Transverse colon (tissue), 4 donors: ENCODE measurements at regions not wholly inside any gene's neighbourhood (a gene's known extent, or its start where the extent isn't known, plus 50 kb on each side); places are given as distances from the start of the nearest gene placed in this dataset.

Experiments used
- DNase-seq: peaks from one replicate; pipeline ENCODE4 v3.0.0-alpha.2; 2019
- H3K27ac ChIP-seq, 4 donors: fragments of 200-600 bp; sonication (generic); 2 replicates each; pipeline ENCODE4 v1.5.1; 2016 to 2018; ENCODE audit warnings: inconsistent platforms in 4 of 4
- H3K27me3 ChIP-seq: fragments of 200-600 bp; sonication (generic); 2 replicates; pipeline ENCODE4 v1.5.1; 2017; ENCODE audit warnings: inconsistent platforms
- H3K36me3 ChIP-seq, 4 donors: fragments of 200-600 bp; sonication (generic); 2 replicates each; pipeline ENCODE4 v1.5.1; 2017 to 2019; ENCODE audit warnings: inconsistent platforms in 4 of 4
- H3K4me1 ChIP-seq, 4 donors: fragments of 200-600 bp; sonication (generic); 2 replicates each; pipeline ENCODE4 v1.5.1; 2017 to 2020; ENCODE audit warnings: inconsistent platforms in 4 of 4
- H3K4me3 ChIP-seq, 4 donors: fragments of 200-600 bp; sonication (generic); 1 replicate in 1 of 4; 2 replicates in 3 of 4; pipeline versions ENCODE4 v1.5.1 to v1.6.1; 2017 to 2019; ENCODE audit warnings: inconsistent platforms in 4 of 4
- H3K9me3 ChIP-seq, 2 donors: fragments of 200-600 bp; sonication (generic); 2 replicates each; pipeline ENCODE4 v1.5.1; 2017 to 2019; ENCODE audit warnings: inconsistent platforms in 2 of 2
- EP300 ChIP-seq: sonication (generic); formaldehyde crosslinking; IDR thresholded peaks from one replicate; pipeline ENCODE4 v1.6.1; 2017; ENCODE audit warnings: antibody characterized with exemption, low read depth
- POLR2A ChIP-seq: fragments of 450-650 bp; IDR thresholded peaks from one replicate; pipeline ENCODE4 v1.6.1; 2016; ENCODE audit warnings: antibody characterized with exemption, mild to moderate bottlenecking, moderate library complexity
- POLR2AphosphoS5 ChIP-seq, 3 donors: sonication (generic); formaldehyde crosslinking; IDR thresholded peaks; one replicate each; pipeline ENCODE4 v1.6.1; 2016; ENCODE audit warnings: antibody characterized with exemption in 3 of 3
- WGBS, 2 donors: methylation state at CpG; one replicate each; pipeline ENCODE4 v1.1.5; 2018; ENCODE audit warnings: low coverage in 1 of 2; 5-methylcytosine and 5-hydroxymethylcytosine counted together
- in situ Hi-C, 4 donors: fragments of 200-750 bp; cut with MboI; loops; one replicate each; pipeline versions ENCODE4 v1.15.0 to v1.15.1; 2017; ENCODE audit warnings: low sequenced_read_pairs in 3 of 4, low pct_ligation_motif_present in 1 of 4, low pct_unique_long_range_greater_than_20kb in 1 of 4
- intact Hi-C: fragments of 100-400 bp; cut with DNase I; formaldehyde crosslinking; loops from one replicate; pipeline ENCODE4 v1.15.1; 2023; ENCODE audit warnings: low total_unique reads
- TF ChIP-seq, protein P1 (sequence below), 5 experiments: fragments of 200-600 bp in 3 of 5; fragments of 450-650 bp in 2 of 5; sonication (generic) in 3 of 5; IDR thresholded peaks; 1 replicate in 2 of 5; 2 replicates in 3 of 5; pipeline ENCODE4 v1.5.1; 2016 to 2017; ENCODE audit warnings: antibody characterized with exemption in 5 of 5, inconsistent platforms in 3 of 5, mild to moderate bottlenecking in 2 of 5, moderate library complexity in 1 of 5

GRCh38 chr5:73395256-73395655 is 53.3 kb downstream of the FOXD1 start:
- no peak for TF ChIP-seq POLR2A
- H3K36me3 ChIP-seq, result no peaks in the 10 kb centered on the region
- in situ Hi-C loops, result no loop called here
- no peak overlapping the region for H3K27ac ChIP-seq
- no peaks in the 10 kb centered on the region for H3K9me3 ChIP-seq
- no peak overlapping the region for H3K4me3 ChIP-seq
- H3K27me3 ChIP-seq, result peaks cover 3% of the 10 kb centered on the region
- H3K4me1 ChIP-seq, result peaks cover 0 to 16% (median 10%) of the 10 kb centered on the region in 4 donors
- intact Hi-C loops, result no loop called here
- DNase-seq, result no peak

DNA sequence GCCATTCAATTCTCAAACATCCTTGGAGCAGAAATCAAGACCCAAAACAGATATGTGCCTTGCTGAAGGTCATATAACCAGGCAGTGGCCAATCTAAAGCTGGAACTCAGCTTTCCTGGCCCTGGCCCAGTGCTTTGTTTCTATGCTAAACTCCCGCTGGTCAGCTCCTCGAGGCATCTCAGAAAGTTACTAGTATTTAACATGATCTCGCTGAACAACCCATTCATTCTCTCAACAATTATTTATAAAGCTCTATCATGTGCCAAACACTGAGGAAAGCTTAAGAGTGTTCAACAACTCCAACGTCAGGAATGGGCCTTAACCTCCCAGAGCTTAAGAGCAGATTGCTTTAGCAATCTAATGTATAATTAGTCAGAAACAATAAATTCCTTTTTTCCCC is 54.0 kb downstream of the FOXD1 start:
- intact Hi-C loops (no loop called here), in situ Hi-C loops (no loop called here)
- TF ChIP-seq EP300, result no peak
- TF ChIP-seq POLR2A, result no peak
- TF ChIP-seq POLR2AphosphoS5 (IDR thresholded peaks at IDR 0.05), result no peak
- TF ChIP-seq, protein P1, sequence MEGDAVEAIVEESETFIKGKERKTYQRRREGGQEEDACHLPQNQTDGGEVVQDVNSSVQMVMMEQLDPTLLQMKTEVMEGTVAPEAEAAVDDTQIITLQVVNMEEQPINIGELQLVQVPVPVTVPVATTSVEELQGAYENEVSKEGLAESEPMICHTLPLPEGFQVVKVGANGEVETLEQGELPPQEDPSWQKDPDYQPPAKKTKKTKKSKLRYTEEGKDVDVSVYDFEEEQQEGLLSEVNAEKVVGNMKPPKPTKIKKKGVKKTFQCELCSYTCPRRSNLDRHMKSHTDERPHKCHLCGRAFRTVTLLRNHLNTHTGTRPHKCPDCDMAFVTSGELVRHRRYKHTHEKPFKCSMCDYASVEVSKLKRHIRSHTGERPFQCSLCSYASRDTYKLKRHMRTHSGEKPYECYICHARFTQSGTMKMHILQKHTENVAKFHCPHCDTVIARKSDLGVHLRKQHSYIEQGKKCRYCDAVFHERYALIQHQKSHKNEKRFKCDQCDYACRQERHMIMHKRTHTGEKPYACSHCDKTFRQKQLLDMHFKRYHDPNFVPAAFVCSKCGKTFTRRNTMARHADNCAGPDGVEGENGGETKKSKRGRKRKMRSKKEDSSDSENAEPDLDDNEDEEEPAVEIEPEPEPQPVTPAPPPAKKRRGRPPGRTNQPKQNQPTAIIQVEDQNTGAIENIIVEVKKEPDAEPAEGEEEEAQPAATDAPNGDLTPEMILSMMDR (IDR thresholded peaks at IDR 0.05), result no peak
- Histone ChIP-seq H3K27me3 (peaks cover 3% of the 10 kb centered on the region), H3K9me3 (no peaks in the 10 kb centered on the region), H3K4me1 (peaks cover 0 to 16% (median 10%) of the 10 kb centered on the region in 4 donors), H3K4me3 (no peak overlapping the region), H3K36me3 (no peaks in the 10 kb centered on the region), H3K27ac (no peak overlapping the region)
- no peak for DNase-seq
- WGBS, 2 donors, result 80 to 83% methylated on average over 3 to 4 of the region's 4 CpGs

DNA sequence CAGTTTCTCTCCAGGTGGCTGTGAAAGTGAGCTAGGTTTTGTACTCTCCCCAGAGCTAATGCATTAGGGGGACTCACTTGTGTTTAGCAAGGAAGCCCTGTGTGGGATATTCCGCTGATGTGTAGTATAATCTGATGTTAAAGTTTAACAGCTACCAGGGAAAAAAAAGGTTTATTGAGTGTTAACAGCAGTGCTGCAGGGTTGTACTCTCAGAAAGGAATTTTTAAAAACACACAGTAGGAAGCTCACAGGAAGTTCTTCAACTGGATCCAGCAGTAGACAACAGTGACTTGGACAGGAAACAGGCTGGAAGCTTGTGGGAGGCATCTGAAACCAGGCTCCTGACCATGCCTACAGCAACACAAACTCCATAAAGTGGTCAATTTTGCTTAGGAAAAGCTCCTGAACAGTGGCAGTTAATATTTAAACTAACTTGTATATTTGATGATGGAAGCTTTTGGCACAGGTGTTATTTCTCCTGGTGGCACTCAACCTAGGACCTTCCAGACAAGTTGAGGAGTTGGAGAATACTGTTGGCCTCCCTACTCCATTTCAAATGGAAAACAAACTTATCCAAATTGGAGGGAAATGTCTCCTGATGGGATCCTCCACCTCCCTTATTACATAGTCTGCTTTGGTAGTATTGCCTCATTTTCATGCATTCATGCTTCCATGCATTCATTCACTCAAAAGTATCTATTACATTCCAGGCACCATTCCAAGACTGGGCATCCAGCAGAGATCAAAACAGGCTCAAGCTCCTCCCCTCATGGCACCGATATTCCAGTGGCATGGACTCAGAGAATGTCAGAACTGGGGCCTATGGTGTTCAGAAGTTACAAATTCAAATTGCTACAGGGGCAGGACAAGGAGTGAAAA is 54.7 kb downstream of the FOXD1 start:
- Histone ChIP-seq H3K27me3 (peaks cover 3% of the 10 kb centered on the region), H3K36me3 (no peaks in the 10 kb centered on the region), H3K4me1 (peaks cover 0 to 16% (median 10%) of the 10 kb centered on the region in 4 donors), H3K27ac (peak overlapping the region in 3 of 4 donors; percentile 6 to 60 (median 57)), H3K9me3 (no peaks in the 10 kb centered on the region), H3K4me3 (no peak overlapping the region)
- in situ Hi-C loops, result no loop called here
- intact Hi-C loops, result no loop called here
- TF ChIP-seq EP300 (no peak), POLR2AphosphoS5 (IDR thresholded peaks at IDR 0.05) (no peak), POLR2A (no peak)
- TF ChIP-seq, protein P1 (IDR thresholded peaks at IDR 0.05), result no peak
- no peak for DNase-seq
- 20 to 52% methylated on average over 1 to 2 of the region's 2 CpGs for WGBS, 2 donors

- no peaks in the 10 kb centered on the region for H3K9me3 ChIP-seq
- peak; percentile 52 for DNase-seq
- H3K36me3 ChIP-seq, result no peaks in the 10 kb centered on the region
- TF ChIP-seq, protein P1 (IDR thresholded peaks at IDR 0.05), result no peak
- TF ChIP-seq POLR2A (no peak), POLR2AphosphoS5 (IDR thresholded peaks at IDR 0.05) (no peak), EP300 (no peak)
- intact Hi-C loops, result no loop called here
- H3K4me1 ChIP-seq, result peaks cover 0 to 22% (median 11%) of the 10 kb centered on the region in 4 donors
- H3K4me3 ChIP-seq, result no peak overlapping the region
- in situ Hi-C loops, result no loop called here
- peak overlapping the region; percentile 6 to 60 (median 58) for H3K27ac ChIP-seq
- whole genome bisulfite sequencing, 2 donors, result 38% methylated on average over 3 of the region's 3 CpGs; no CpG with 5 or more reads in 1 of the 2 donors
- peaks cover 3% of the 10 kb centered on the region for H3K27me3 ChIP-seq
These were observed 55.8 kb downstream of the FOXD1 start for GRCh38 chr5:73392775-73393174.
